ENCODE measurements at regions not wholly inside any gene's neighbourhood (a gene's known extent, or its start where the extent isn't known, plus 50 kb on each side); places are given as distances from the start of the nearest gene placed in this dataset.

DNA sequence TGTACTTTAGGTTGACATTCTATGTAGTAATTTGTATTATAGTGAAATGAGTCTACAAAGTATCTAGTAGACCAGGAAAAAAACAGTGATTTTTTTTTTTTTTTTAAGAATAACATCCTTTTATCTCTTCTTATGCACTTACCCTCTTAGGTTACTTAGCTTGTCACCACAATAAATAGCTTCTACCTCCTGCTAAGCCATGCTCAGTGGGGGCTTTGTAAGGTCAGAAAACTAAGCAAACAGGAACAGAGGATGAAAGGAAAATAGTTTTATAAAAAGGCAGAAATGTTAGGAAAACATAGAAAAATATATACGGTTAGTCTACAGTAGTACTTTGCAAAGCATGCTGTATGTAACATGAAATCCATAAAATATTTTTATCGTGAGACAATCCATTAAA lies 385.3 kb upstream of the ATXN7L3B start (continued):
- no peak for TF ChIP-seq SREBF2 (IDR thresholded peaks at IDR 0.05)
- TF ChIP-seq, protein P1, sequence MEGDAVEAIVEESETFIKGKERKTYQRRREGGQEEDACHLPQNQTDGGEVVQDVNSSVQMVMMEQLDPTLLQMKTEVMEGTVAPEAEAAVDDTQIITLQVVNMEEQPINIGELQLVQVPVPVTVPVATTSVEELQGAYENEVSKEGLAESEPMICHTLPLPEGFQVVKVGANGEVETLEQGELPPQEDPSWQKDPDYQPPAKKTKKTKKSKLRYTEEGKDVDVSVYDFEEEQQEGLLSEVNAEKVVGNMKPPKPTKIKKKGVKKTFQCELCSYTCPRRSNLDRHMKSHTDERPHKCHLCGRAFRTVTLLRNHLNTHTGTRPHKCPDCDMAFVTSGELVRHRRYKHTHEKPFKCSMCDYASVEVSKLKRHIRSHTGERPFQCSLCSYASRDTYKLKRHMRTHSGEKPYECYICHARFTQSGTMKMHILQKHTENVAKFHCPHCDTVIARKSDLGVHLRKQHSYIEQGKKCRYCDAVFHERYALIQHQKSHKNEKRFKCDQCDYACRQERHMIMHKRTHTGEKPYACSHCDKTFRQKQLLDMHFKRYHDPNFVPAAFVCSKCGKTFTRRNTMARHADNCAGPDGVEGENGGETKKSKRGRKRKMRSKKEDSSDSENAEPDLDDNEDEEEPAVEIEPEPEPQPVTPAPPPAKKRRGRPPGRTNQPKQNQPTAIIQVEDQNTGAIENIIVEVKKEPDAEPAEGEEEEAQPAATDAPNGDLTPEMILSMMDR (IDR thresholded peaks at IDR 0.05): no peak
- no peak for TF ChIP-seq CBX2 (IDR thresholded peaks at IDR 0.05; ENCODE audit: borderline replicate concordance, low read depth)
- TF ChIP-seq, protein P2, sequence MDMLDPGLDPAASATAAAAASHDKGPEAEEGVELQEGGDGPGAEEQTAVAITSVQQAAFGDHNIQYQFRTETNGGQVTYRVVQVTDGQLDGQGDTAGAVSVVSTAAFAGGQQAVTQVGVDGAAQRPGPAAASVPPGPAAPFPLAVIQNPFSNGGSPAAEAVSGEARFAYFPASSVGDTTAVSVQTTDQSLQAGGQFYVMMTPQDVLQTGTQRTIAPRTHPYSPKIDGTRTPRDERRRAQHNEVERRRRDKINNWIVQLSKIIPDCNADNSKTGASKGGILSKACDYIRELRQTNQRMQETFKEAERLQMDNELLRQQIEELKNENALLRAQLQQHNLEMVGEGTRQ (IDR thresholded peaks at IDR 0.05): no peak
- TF ChIP-seq CHD2 (IDR thresholded peaks at IDR 0.05; ENCODE audit: low read length, partially characterized antibody): no peak
- TF ChIP-seq GATA3 (IDR thresholded peaks at IDR 0.05; ENCODE audit: borderline replicate concordance): no peak
- no peak for TF ChIP-seq KDM1A (IDR thresholded peaks at IDR 0.05; ENCODE audit: low read depth)

DNA sequence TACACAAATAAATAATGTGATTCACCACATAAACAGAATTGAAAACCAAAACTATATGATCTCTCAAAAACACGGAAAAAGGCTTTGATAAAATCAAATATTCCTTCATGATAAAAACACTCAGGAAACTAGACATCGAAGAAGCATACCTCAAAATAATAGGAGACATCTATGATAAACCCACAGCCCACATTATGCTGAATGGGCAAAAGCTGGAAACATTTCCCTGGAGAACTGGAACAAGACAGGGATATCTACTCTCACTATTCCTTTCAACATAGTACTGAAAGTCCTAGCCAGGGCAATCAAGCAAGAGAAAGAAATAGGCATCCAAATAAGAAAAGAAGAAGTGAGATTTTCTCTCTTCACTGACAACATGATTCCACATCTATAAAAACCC lies 371.5 kb upstream of the ATXN7L3B start:
- no peak for ATAC-seq
- CTCF ChIA-PET: no interaction called here
- no peak for DNase-seq (ENCODE audit: low read depth in 1 of 2, low spot score in 1 of 2)
- peak; percentile 72 for TF ChIP-seq MAFK (IDR thresholded peaks at IDR 0.05; ENCODE audit: partially characterized antibody)
- TF ChIP-seq ZNF302 (CRISPR knock-in tag; IDR thresholded peaks at IDR 0.05): no peak
- no peak for TF ChIP-seq HOXA7 (CRISPR knock-in tag; IDR thresholded peaks at IDR 0.05)
- Histone ChIP-seq H3K4me1 (no peaks in the 10 kb centered on the region), H3K4me3 (no peak overlapping the region), H3K4me2 (no peak overlapping the region), H3K27ac (no peak overlapping the region), H3K9me3 (no peaks in the 10 kb centered on the region)
- 54% methylated on average over 2 of the region's 2 CpGs for WGBS (ENCODE audit: missing lambda C conversion rate)
- POLR2A ChIA-PET: no interaction called here
- FAIRE-seq: no peak

DNA sequence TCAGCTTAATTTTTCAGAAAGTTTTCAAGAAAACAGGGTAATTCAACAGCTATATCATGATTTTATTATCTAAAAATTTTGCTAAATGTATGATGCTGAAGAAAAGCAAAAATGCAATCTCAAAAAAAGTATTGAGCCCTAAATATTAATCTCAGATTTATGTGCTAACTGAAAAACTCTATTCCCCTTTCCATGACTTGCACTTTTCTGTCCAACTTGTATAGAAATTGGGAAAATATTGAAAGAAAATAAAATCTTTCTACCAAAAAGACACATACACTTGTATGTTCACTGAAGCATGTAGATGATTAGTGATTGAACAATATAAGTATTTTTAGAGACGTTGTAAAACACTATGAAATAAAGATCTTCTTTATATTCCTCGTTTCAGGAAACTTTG lies 368.0 kb upstream of the ATXN7L3B start:
- POLR2A ChIA-PET: no interaction called here
- DNase-seq (ENCODE audit: low read depth in 1 of 2, low spot score in 1 of 2) (no peak), ATAC-seq (no peak), FAIRE-seq (no peak)
- Histone ChIP-seq H3K4me1 (no peaks in the 10 kb centered on the region), H3K27ac (no peak overlapping the region), H3K4me2 (no peak overlapping the region), H3K4me3 (no peak overlapping the region), H3K9me3 (no peaks in the 10 kb centered on the region)
- 34% methylated on average over 2 of the region's 2 CpGs for WGBS (ENCODE audit: missing lambda C conversion rate)
- peak; percentile 58 for TF ChIP-seq NFE2L2 (conservative IDR thresholded peaks at IDR 0.05; ENCODE audit: low read length)
- TF ChIP-seq ESRRA (IDR thresholded peaks at IDR 0.05; ENCODE audit: borderline replicate concordance, low read length): no peak
- CTCF ChIA-PET: no interaction called here

DNA sequence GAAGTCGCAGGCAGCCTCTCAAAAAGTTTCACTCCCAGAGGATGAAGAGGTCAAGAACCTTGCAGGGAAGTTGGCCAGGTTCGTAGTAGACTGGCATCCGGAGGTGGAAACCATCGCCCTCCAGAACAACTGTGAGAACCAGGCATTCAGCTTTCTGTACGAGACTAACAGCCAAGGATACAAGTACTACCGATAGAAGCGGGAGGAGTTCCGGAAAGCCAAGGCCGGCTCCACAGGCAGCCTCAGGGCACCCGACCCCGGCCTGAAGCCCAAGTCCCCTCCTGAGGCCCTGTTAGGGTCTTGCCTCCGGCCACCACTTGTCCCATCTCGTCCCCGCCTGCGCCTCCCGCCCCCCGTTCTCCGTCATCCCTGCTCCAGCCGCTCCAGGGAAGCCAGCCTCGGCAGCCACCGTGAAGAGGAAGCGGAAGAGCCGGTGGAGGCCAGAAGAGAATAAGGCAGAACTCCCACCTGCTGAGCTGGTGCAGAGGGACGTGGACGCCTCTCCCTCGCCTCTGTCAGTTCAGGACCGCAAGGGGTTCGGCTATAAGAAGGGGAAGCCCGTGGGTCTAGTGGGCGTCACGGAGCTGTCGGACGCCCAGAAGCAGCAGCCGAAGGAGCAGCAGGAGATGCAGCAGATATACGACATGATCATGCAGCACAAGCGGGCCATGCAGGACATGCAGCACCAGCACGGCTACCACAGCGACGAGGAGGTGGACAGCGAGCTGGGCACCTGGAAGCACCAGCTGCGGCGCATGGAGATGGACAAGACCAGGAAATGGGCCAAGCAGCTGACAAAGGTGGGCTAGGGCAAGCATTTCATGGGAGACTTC lies 366.8 kb upstream of the ATXN7L3B start:
- FAIRE-seq (no peak), DNase-seq (ENCODE audit: low read depth in 1 of 2, low spot score in 1 of 2) (no peak), ATAC-seq (no peak)
- WGBS (ENCODE audit: missing lambda C conversion rate): 84% methylated on average over 42 of the region's 42 CpGs
- ChIA-PET CTCF (no interaction called here), POLR2A (no interaction called here)
- TF ChIP-seq, protein P1 (IDR thresholded peaks at IDR 0.05): no peak
- no peak for TF ChIP-seq ZSCAN20 (CRISPR knock-in tag; IDR thresholded peaks at IDR 0.05)
- TF ChIP-seq, protein P3, sequence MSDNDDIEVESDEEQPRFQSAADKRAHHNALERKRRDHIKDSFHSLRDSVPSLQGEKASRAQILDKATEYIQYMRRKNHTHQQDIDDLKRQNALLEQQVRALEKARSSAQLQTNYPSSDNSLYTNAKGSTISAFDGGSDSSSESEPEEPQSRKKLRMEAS (IDR thresholded peaks at IDR 0.05): no peak
- no peak for TF ChIP-seq PHF8 (IDR thresholded peaks at IDR 0.05; ENCODE audit: borderline replicate concordance, low read depth)
- TF ChIP-seq MAZ (IDR thresholded peaks at IDR 0.05; ENCODE audit: borderline replicate concordance, low read depth, low read length): no peak
- TF ChIP-seq TFCP2L1 (CRISPR knock-in tag; IDR thresholded peaks at IDR 0.05): no peak
- no peak for TF ChIP-seq MYC (IDR thresholded peaks at IDR 0.05; ENCODE audit: borderline replicate concordance, low read length)
- no peak for TF ChIP-seq NFE2L2 (conservative IDR thresholded peaks at IDR 0.05; ENCODE audit: low read length)
- TF ChIP-seq EHMT2 (IDR thresholded peaks at IDR 0.05; ENCODE audit: low read depth): no peak
- no peak for TF ChIP-seq CEBPB (IDR thresholded peaks at IDR 0.05)
- no peak for TF ChIP-seq NR3C1 (IDR thresholded peaks at IDR 0.05)
- TF ChIP-seq CHD2 (IDR thresholded peaks at IDR 0.05; ENCODE audit: low read length, partially characterized antibody): no peak
- H3K4me3 ChIP-seq: no peak overlapping the region
- H3K4me2 ChIP-seq: no peak overlapping the region
- no peak overlapping the region for H3K27ac ChIP-seq
- H3K9me3 ChIP-seq: no peaks in the 10 kb centered on the region
- no peaks in the 10 kb centered on the region for H3K4me1 ChIP-seq

Data from A549 (cell line).